ENCODE measurements at regions not wholly inside any gene's neighbourhood (a gene's known extent, or its start where the extent isn't known, plus 50 kb on each side); places are given as distances from the start of the nearest gene placed in this dataset.

DNA sequence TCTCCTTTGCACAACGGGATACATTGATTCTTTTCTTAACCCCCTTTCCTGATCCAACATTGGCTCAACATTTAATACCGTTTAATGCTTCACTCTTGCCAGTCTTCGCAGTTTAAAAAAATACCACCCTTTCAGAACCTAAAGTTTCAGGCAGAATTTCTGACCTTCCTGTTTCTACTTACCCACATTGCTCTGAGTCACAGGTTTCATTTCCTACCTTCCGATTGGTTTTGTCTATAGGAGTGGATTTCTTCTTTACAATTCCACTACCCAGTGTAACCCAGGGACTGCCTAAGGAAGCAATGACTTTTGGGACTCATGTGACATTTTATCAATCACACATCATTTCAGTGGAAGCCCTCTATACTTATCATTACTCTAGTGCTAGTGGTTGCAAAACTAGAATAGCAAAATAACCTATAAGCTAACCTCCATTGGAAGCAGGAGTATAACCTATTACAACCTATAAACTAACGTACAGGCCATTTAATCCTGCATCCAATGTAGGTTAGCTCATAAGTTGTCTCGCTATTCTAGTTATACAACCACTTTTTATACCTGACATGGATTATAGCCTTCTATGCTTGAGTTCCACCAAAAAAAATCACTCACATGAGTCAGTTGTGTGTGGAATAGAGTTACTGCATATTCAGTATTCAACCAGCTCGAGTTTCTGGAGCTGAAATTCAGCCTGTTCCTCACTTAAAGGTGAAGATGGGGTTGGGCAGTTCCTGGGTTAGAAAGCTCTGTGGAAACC, 64.9 kb upstream of the KITLG start:
- FAIRE-seq = no peak
- H3K27ac ChIP-seq (ENCODE audit: low read depth in 2 of 2, low read length in 2 of 2) = no peak overlapping the region

DNA sequence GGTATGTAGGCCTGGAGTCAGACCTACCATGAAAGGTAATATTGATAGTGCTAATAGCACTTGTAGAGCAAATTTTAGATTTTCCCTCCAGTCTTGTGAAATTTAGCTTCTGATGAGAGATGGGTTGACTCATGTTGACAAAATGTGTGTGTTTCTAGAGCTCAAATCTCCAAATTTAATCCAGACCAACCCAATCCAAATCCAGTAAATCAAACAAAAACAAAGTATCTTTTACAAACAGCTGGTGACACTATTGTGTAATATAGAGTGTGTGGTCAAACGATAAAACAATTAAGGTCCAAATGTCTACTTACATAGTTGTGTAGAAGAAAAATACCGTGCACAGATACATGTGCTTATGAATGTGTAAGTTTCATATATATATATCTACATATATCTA, 63.4 kb upstream of the KITLG start:
- TF ChIP-seq, protein P1, sequence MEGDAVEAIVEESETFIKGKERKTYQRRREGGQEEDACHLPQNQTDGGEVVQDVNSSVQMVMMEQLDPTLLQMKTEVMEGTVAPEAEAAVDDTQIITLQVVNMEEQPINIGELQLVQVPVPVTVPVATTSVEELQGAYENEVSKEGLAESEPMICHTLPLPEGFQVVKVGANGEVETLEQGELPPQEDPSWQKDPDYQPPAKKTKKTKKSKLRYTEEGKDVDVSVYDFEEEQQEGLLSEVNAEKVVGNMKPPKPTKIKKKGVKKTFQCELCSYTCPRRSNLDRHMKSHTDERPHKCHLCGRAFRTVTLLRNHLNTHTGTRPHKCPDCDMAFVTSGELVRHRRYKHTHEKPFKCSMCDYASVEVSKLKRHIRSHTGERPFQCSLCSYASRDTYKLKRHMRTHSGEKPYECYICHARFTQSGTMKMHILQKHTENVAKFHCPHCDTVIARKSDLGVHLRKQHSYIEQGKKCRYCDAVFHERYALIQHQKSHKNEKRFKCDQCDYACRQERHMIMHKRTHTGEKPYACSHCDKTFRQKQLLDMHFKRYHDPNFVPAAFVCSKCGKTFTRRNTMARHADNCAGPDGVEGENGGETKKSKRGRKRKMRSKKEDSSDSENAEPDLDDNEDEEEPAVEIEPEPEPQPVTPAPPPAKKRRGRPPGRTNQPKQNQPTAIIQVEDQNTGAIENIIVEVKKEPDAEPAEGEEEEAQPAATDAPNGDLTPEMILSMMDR (IDR thresholded peaks at IDR 0.05; ENCODE audit: borderline replicate concordance, extremely low read depth, insufficient read depth) = no peak
- intact Hi-C loops (cut with DNase I) = no loop called here
- Histone ChIP-seq H3K4me3 (ENCODE audit: low read length in 3 of 3) (no peak overlapping the region), H3K9ac (ENCODE audit: low read length in 3 of 3) (no peak overlapping the region), H3K9me3 (ENCODE audit: control insufficient read depth in 2 of 3, insufficient read depth in 1 of 3, low read length in 3 of 3) (no peaks in the 10 kb centered on the region), H3K4me1 (ENCODE audit: control insufficient read depth in 2 of 3, insufficient read depth in 2 of 3, low read depth in 1 of 3, low read length in 3 of 3) (no peaks in the 10 kb centered on the region), H3K27ac (ENCODE audit: low read depth in 2 of 2, low read length in 2 of 2) (no peak overlapping the region), H3K36me3 (ENCODE audit: control insufficient read depth in 2 of 3, insufficient read depth in 3 of 3, low read length in 3 of 3) (no peaks in the 10 kb centered on the region), H3K27me3 (ENCODE audit: control insufficient read depth, insufficient read depth, low read length) (no peaks in the 10 kb centered on the region)
- FAIRE-seq = no peak
- DNase-seq = no peak

More for the DNA sequence above, 64.9 kb upstream of the KITLG start:
- intact Hi-C loops (cut with DNase I) = no loop called here
- no peak overlapping the region for H3K9ac ChIP-seq (ENCODE audit: low read length in 3 of 3)
- H3K4me1 ChIP-seq (ENCODE audit: control insufficient read depth in 2 of 3, insufficient read depth in 2 of 3, low read depth in 1 of 3, low read length in 3 of 3) = no peaks in the 10 kb centered on the region
- DNase-seq = peak in 1 of 5 donors; percentile 5
- H3K36me3 ChIP-seq (ENCODE audit: control insufficient read depth in 2 of 3, insufficient read depth in 3 of 3, low read length in 3 of 3) = no peaks in the 10 kb centered on the region
- H3K9me3 ChIP-seq (ENCODE audit: control insufficient read depth in 2 of 3, insufficient read depth in 1 of 3, low read length in 3 of 3) = no peaks in the 10 kb centered on the region
- no peaks in the 10 kb centered on the region for H3K27me3 ChIP-seq (ENCODE audit: control insufficient read depth, insufficient read depth, low read length)
- TF ChIP-seq, protein P1 (IDR thresholded peaks at IDR 0.05; ENCODE audit: borderline replicate concordance, extremely low read depth, insufficient read depth) = no peak
- no peak overlapping the region for H3K4me3 ChIP-seq (ENCODE audit: low read length in 3 of 3)

DNA sequence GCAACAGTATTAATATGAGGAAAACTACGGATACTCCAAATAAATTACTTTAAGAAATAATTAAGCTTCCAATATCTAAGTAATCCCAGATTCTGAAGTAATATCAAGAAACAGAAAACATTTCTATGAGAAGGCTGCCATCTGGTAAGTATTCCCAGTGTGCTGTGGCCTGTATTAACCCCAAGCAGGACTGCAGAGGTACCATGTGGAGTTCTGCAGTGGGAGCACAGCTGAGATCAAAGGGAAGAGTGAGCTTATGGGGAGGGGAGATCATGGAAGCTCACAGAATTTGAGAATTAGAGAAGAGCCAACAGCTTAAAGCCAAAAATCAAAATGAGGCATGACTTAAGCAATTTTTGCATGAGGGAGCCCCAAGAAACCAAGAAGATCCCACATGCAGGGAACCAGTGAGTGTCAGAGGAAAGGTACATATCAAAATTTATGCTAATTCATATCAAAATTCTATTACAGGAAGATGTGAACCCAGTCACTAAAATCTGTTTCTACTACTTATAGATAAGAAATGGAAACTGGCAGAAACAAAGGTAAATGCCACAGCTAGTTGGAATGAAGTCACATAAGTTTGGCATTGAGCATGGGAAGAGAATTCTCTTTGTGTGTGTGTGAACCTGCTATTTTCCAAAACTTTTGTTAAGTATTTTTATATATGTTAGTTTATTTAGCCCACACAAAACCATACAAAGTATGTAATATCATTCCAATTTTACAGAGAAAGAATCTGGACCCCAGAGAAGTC, 62.6 kb upstream of the KITLG start:
- TF ChIP-seq, protein P1 (IDR thresholded peaks at IDR 0.05; ENCODE audit: borderline replicate concordance, extremely low read depth, insufficient read depth) = no peak
- intact Hi-C loops (cut with DNase I) = no loop called here

More for the DNA sequence above, 62.6 kb upstream of the KITLG start:
- Histone ChIP-seq H3K4me1 (ENCODE audit: control insufficient read depth in 2 of 3, insufficient read depth in 2 of 3, low read depth in 1 of 3, low read length in 3 of 3) (no peaks in the 10 kb centered on the region), H3K4me3 (ENCODE audit: low read length in 3 of 3) (no peak overlapping the region), H3K27me3 (ENCODE audit: control insufficient read depth, insufficient read depth, low read length) (no peaks in the 10 kb centered on the region), H3K36me3 (ENCODE audit: control insufficient read depth in 2 of 3, insufficient read depth in 3 of 3, low read length in 3 of 3) (no peaks in the 10 kb centered on the region), H3K9me3 (ENCODE audit: control insufficient read depth in 2 of 3, insufficient read depth in 1 of 3, low read length in 3 of 3) (no peaks in the 10 kb centered on the region), H3K9ac (ENCODE audit: low read length in 3 of 3) (no peak overlapping the region), H3K27ac (ENCODE audit: low read depth in 2 of 2, low read length in 2 of 2) (no peak overlapping the region)
- no peak for FAIRE-seq
- no peak for DNase-seq

All from kidney (tissue), 13 donors.